HepG2 (cell line): ENCODE measurements at regions not wholly inside any gene's neighbourhood (a gene's known extent, or its start where the extent isn't known, plus 50 kb on each side); places are given as distances from the start of the nearest gene placed in this dataset.

Experiments
- ATAC-seq: fragments of 200-7000 bp; cut with Tn5 transposase; 3 replicates; pipeline ENCODE4 v1.9.1; 2020; ENCODE audit warnings: mild to moderate bottlenecking, moderate library complexity
- BruUV-seq: library from RNA; stranded (reverse); fragments of 400-500 nt; replicated peaks from 2 replicates; lab custom pipeline; 2021; lab: Mats Ljungman, UMichigan
- CTCF ChIA-PET: fragments of 300-600 bp; formaldehyde crosslinking; extraction: SDS; loops from one replicate; lab custom pipeline; 2021; ENCODE audit warnings: low total read pairs, inconsistent platforms, low intra/inter-chr PET ratio; lab: Yijun Ruan, JAX
- POLR2A ChIA-PET: fragments of 350-600 bp; sonication (Branson Sonifier 250); formaldehyde crosslinking; loops from one replicate; lab custom pipeline; 2020; ENCODE audit warnings: antibody characterized with exemption, inconsistent platforms; lab: Yijun Ruan, JAX
- DNase-seq: peaks from one replicate; pipeline ENCODE4 v3.0.0-alpha.2; 2015; ENCODE audit warnings: low spot score
- FAIRE-seq: peaks from 3 replicates; lab custom pipeline; 2011; peaks lifted over from hg19 to GRCh38; lab: Jason Lieb, UNC
- H2AFZ ChIP-seq: one replicate; pipeline ENCODE4 v1.6.1; 2011; ENCODE audit warnings: low read length, inconsistent platforms
- H3K27ac ChIP-seq: fragments of 300-600 bp; 3 replicates; pipeline ENCODE4 v1.8.0; 2011; ENCODE audit warnings: mixed run types, mild to moderate bottlenecking, mixed read lengths, low read length, inconsistent platforms; ENCODE audit not compliant: insufficient read depth; ENCODE audit errors: extremely low read length
- H3K27me3 ChIP-seq, 2 experiments: fragments of 200-600 bp in 1 of 2; 2 replicates in 1 of 2; 3 replicates in 1 of 2; pipeline versions ENCODE4 v1.6.0 to v1.8.0; 2011; ENCODE audit warnings: low read length in 2 of 2, mild to moderate bottlenecking in 2 of 2, moderate library complexity in 2 of 2, inconsistent platforms in 1 of 2; ENCODE audit not compliant: insufficient read depth in 2 of 2, control insufficient read depth in 1 of 2
- H3K36me3 ChIP-seq, 2 experiments: fragments of 200-600 bp in 1 of 2; replicated peaks in 1 of 2; 2 replicates in 1 of 2; 3 replicates in 1 of 2; pipeline versions ENCODE4 v1.5.1 to v1.8.0; 2011; ENCODE audit warnings: low read length in 2 of 2, inconsistent platforms in 1 of 2; ENCODE audit not compliant: insufficient read depth in 2 of 2, control insufficient read depth in 1 of 2
- H3K4me1 ChIP-seq: 2 replicates; pipeline ENCODE4 v1.5.1; 2012; ENCODE audit warnings: low read length, inconsistent platforms; ENCODE audit not compliant: insufficient read depth
- H3K4me2 ChIP-seq: 2 replicates; pipeline ENCODE4 v1.6.0; 2011; ENCODE audit warnings: low read depth, low read length, inconsistent platforms
- H3K4me3 ChIP-seq, 3 experiments: fragments of 200-600 bp in 1 of 3; sonication (generic), shearing (Covaris generic) in 1 of 3; replicated peaks in 1 of 3; 2 replicates each; pipeline ENCODE4 v1.5.1; 2011 to 2016; ENCODE audit warnings: low read length in 3 of 3, inconsistent platforms in 2 of 3, low read depth in 2 of 3, mild to moderate bottlenecking in 2 of 3, control low read depth in 1 of 3, mixed read lengths in 1 of 3; ENCODE audit not compliant: insufficient read depth in 1 of 3
- H3K79me2 ChIP-seq: one replicate; pipeline ENCODE4 v1.6.1; 2011; ENCODE audit warnings: low read length, inconsistent platforms; ENCODE audit not compliant: insufficient read depth
- H3K9ac ChIP-seq: 2 replicates; pipeline ENCODE4 v1.6.0; 2011; ENCODE audit warnings: mild to moderate bottlenecking, low read depth, low read length, inconsistent platforms; ENCODE audit not compliant: insufficient read depth
- H3K9me3 ChIP-seq: 2 replicates; pipeline ENCODE4 v1.5.1; 2012; ENCODE audit warnings: mild to moderate bottlenecking, low read length
- H4K20me1 ChIP-seq: 2 replicates; pipeline ENCODE4 v1.6.0; 2011; ENCODE audit warnings: inconsistent platforms, mild to moderate bottlenecking, low read length, moderate library complexity; ENCODE audit not compliant: insufficient read depth
- DPF2 ChIP-seq: sonication (generic); formaldehyde crosslinking; IDR thresholded peaks from 2 replicates; pipeline ENCODE4 v1.4.0; 2020; ENCODE audit warnings: mild to moderate bottlenecking, low read depth, missing genetic modification reagents, borderline replicate concordance
- ESRRA ChIP-seq: sonication (generic); formaldehyde crosslinking; IDR thresholded peaks from 2 replicates; pipeline ENCODE4 v1.5.1; 2020; ENCODE audit warnings: mild to moderate bottlenecking, low read depth, missing genetic modification reagents
- HDAC6 ChIP-seq: fragments of 200-600 bp; sonication (generic); IDR thresholded peaks from 2 replicates; pipeline ENCODE4 v1.7.0; 2017; ENCODE audit warnings: mild to moderate bottlenecking, antibody characterized with exemption, low read length, low read depth
- KLF11 ChIP-seq: IDR thresholded peaks from 2 replicates; pipeline ENCODE4 v1.6.1; 2016; ENCODE audit warnings: missing compliant biosample characterization
- PPARG ChIP-seq: conservative IDR thresholded peaks from 2 replicates; pipeline ENCODE4 v1.6.1; 2016; ENCODE audit warnings: missing biosample characterization, missing genetic modification reagents
- SMYD3 ChIP-seq: sonication (generic); formaldehyde crosslinking; IDR thresholded peaks from 2 replicates; pipeline ENCODE4 v1.8.1; 2023; ENCODE audit warnings: mild to moderate bottlenecking, missing genetic modification reagents
- SNAI1 ChIP-seq: sonication (generic); formaldehyde crosslinking; IDR thresholded peaks from 2 replicates; pipeline ENCODE4 v1.5.0; 2020; ENCODE audit warnings: mild to moderate bottlenecking, missing genetic modification reagents, borderline replicate concordance
- TBX3 ChIP-seq: fragments of 450-650 bp; IDR thresholded peaks from 2 replicates; pipeline ENCODE4 v1.6.1; 2017; ENCODE audit warnings: antibody characterized with exemption, mild to moderate bottlenecking, inconsistent platforms, borderline replicate concordance
- ZNF138 ChIP-seq: sonication (generic); formaldehyde crosslinking; IDR thresholded peaks from 2 replicates; pipeline ENCODE4 v1.5.0; 2020; ENCODE audit warnings: mild to moderate bottlenecking, low read depth, missing genetic modification reagents
- ZNF530 ChIP-seq: sonication (generic); formaldehyde crosslinking; IDR thresholded peaks from 2 replicates; pipeline ENCODE4 v1.5.0; 2020; ENCODE audit warnings: low read depth, mild to moderate bottlenecking, missing genetic modification reagents
- ZNF589 ChIP-seq: sonication (generic); formaldehyde crosslinking; conservative IDR thresholded peaks from 2 replicates; pipeline ENCODE4 v1.8.0; 2022; ENCODE audit warnings: mild to moderate bottlenecking, moderate library complexity, missing genetic modification reagents
- ZNF782 ChIP-seq: sonication (generic); formaldehyde crosslinking; IDR thresholded peaks from 2 replicates; pipeline ENCODE4 v1.4.0; 2020; ENCODE audit warnings: missing genetic modification reagents, mild to moderate bottlenecking, borderline replicate concordance
- ZSCAN22 ChIP-seq: sonication (generic); formaldehyde crosslinking; IDR thresholded peaks from 2 replicates; pipeline ENCODE4 v1.4.0; 2020; ENCODE audit warnings: mild to moderate bottlenecking, missing genetic modification reagents
- WGBS: methylation state at CpG from one replicate; pipeline ENCODE4 v1.1.6; 2017; ENCODE audit warnings: low lambda C conversion rate; 5-methylcytosine and 5-hydroxymethylcytosine counted together
- in situ Hi-C: cut with HindIII; loops from 2 replicates; pipeline ENCODE4 v1.10.0; 2017; ENCODE audit warnings: low pct_unique_long_range_greater_than_20kb; ENCODE audit not compliant: extremely low pct_ligation_motif_present
- intact Hi-C: fragments of 100-400 bp; cut with micrococcal nuclease; formaldehyde crosslinking; loops from one replicate; pipeline ENCODE4 v1.10.0; 2022; ENCODE audit not compliant: unreplicated experiment
- TF ChIP-seq, protein P1 (sequence below): IDR thresholded peaks from 2 replicates; pipeline ENCODE4 v1.6.1; 2018; ENCODE audit warnings: missing genetic modification reagents
- TF ChIP-seq, protein P2 (sequence below): sonication (generic); formaldehyde crosslinking; IDR thresholded peaks from 2 replicates; pipeline ENCODE4 v1.4.0; 2020; ENCODE audit warnings: mild to moderate bottlenecking, missing genetic modification reagents
- TF ChIP-seq, protein P3 (sequence below): sonication (generic); formaldehyde crosslinking; IDR thresholded peaks from 2 replicates; pipeline ENCODE4 v1.4.0; 2020; ENCODE audit warnings: missing genetic modification reagents

DNA sequence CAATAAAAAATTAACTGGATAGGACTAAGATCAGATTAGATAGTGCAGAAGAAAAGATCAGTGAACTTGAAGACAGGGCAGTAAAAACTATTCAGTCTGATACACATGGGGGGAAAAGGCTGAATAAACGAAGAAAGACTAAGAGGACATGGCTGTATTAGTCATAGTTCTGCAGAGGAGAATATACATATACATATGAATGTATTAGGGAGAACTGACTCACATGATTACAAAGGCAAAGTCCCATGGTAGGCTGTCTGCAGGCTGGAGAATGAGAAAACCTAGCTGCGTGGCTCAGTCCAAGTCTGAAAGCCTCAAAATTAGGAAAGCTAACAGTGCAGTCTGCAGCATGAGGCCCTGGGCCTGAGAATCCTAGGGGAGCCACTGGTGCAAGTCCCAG is 98.2 kb upstream of the GNAO1 start (continued):
- TF ChIP-seq ZNF530 (CRISPR knock-in tag) (no peak), HDAC6 (no peak), DPF2 (CRISPR knock-in tag) (no peak), ZNF589 (CRISPR knock-in tag) (no peak), SMYD3 (CRISPR knock-in tag) (no peak)
- TF ChIP-seq, protein P1, sequence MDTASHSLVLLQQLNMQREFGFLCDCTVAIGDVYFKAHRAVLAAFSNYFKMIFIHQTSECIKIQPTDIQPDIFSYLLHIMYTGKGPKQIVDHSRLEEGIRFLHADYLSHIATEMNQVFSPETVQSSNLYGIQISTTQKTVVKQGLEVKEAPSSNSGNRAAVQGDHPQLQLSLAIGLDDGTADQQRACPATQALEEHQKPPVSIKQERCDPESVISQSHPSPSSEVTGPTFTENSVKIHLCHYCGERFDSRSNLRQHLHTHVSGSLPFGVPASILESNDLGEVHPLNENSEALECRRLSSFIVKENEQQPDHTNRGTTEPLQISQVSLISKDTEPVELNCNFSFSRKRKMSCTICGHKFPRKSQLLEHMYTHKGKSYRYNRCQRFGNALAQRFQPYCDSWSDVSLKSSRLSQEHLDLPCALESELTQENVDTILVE: no peak
- TF ChIP-seq, all 625 proteins: peak for 0

DNA sequence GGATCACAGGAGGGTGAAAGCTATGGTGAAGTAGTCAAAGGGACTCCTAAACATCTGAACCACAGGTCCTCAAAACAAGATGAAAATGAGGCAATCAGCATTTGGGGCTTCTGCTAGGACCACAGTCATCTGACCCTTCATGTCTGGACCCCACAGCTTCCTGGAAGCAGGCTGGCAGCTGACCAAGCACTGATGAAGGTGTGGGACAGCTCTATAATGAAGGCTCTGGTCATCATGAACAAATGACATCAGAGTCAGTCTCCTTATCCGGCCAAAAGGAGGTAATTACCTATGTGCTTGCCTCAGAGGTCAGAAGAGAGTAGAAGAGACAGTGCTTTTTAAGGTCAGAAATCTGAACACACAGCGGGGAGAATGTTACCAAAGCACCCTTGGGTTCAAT is 101.2 kb upstream of the GNAO1 start:
- H3K9me3 ChIP-seq: no peaks in the 10 kb centered on the region
- DNase-seq (no peak), ATAC-seq (no peak), FAIRE-seq (no peak)
- WGBS: 5% methylated on average over 2 of the region's 2 CpGs
- H2AFZ ChIP-seq: no peak overlapping the region
- POLR2A ChIA-PET: no interaction called here
- intact Hi-C loops: no loop called here
- H3K4me1 ChIP-seq: no peaks in the 10 kb centered on the region
- no TSS peak for BruUV-seq
- no peak overlapping the region for H3K27ac ChIP-seq
- in situ Hi-C loops: no loop called here
- CTCF ChIA-PET: no interaction called here
- H4K20me1 ChIP-seq: no peaks in the 10 kb centered on the region
- H3K4me2 ChIP-seq: no peak overlapping the region
- no peaks in the 10 kb centered on the region for H3K36me3 ChIP-seq
- no peaks in the 10 kb centered on the region; a peak in 1 of 5 replicates for H3K27me3 ChIP-seq
- no peak overlapping the region for H3K9ac ChIP-seq
- no peak overlapping the region for H3K4me3 ChIP-seq
- no peaks in the 10 kb centered on the region for H3K79me2 ChIP-seq
- no peak for TF ChIP-seq KLF11
- TF ChIP-seq, protein P2, sequence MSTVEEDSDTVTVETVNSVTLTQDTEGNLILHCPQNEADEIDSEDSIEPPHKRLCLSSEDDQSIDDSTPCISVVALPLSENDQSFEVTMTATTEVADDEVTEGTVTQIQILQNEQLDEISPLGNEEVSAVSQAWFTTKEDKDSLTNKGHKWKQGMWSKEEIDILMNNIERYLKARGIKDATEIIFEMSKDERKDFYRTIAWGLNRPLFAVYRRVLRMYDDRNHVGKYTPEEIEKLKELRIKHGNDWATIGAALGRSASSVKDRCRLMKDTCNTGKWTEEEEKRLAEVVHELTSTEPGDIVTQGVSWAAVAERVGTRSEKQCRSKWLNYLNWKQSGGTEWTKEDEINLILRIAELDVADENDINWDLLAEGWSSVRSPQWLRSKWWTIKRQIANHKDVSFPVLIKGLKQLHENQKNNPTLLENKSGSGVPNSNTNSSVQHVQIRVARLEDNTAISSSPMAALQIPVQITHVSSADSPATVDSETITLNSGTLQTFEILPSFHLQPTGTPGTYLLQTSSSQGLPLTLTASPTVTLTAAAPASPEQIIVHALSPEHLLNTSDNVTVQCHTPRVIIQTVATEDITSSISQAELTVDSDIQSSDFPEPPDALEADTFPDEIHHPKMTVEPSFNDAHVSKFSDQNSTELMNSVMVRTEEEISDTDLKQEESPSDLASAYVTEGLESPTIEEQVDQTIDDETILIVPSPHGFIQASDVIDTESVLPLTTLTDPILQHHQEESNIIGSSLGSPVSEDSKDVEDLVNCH (CRISPR knock-in tag): no peak
- no peak for TF ChIP-seq SNAI1 (CRISPR knock-in tag)
- TF ChIP-seq ESRRA: no peak
- no peak for TF ChIP-seq PPARG
- TF ChIP-seq ZSCAN22: no peak
- TF ChIP-seq, protein P3, sequence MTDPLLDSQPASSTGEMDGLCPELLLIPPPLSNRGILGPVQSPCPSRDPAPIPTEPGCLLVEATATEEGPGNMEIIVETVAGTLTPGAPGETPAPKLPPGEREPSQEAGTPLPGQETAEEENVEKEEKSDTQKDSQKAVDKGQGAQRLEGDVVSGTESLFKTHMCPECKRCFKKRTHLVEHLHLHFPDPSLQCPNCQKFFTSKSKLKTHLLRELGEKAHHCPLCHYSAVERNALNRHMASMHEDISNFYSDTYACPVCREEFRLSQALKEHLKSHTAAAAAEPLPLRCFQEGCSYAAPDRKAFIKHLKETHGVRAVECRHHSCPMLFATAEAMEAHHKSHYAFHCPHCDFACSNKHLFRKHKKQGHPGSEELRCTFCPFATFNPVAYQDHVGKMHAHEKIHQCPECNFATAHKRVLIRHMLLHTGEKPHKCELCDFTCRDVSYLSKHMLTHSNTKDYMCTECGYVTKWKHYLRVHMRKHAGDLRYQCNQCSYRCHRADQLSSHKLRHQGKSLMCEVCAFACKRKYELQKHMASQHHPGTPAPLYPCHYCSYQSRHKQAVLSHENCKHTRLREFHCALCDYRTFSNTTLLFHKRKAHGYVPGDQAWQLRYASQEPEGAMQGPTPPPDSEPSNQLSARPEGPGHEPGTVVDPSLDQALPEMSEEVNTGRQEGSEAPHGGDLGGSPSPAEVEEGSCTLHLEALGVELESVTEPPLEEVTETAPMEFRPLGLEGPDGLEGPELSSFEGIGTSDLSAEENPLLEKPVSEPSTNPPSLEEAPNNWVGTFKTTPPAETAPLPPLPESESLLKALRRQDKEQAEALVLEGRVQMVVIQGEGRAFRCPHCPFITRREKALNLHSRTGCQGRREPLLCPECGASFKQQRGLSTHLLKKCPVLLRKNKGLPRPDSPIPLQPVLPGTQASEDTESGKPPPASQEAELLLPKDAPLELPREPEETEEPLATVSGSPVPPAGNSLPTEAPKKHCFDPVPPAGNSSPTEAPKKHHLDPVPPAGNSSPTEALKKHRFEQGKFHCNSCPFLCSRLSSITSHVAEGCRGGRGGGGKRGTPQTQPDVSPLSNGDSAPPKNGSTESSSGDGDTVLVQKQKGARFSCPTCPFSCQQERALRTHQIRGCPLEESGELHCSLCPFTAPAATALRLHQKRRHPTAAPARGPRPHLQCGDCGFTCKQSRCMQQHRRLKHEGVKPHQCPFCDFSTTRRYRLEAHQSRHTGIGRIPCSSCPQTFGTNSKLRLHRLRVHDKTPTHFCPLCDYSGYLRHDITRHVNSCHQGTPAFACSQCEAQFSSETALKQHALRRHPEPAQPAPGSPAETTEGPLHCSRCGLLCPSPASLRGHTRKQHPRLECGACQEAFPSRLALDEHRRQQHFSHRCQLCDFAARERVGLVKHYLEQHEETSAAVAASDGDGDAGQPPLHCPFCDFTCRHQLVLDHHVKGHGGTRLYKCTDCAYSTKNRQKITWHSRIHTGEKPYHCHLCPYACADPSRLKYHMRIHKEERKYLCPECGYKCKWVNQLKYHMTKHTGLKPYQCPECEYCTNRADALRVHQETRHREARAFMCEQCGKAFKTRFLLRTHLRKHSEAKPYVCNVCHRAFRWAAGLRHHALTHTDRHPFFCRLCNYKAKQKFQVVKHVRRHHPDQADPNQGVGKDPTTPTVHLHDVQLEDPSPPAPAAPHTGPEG (CRISPR knock-in tag): no peak
- TF ChIP-seq ZNF138 (CRISPR knock-in tag): no peak
- no peak for TF ChIP-seq TBX3
- no peak for TF ChIP-seq ZNF782 (CRISPR knock-in tag)
